Naive thymus-derived CD4-positive, alpha-beta T cell (primary cell): ENCODE measurements at regions not wholly inside any gene's neighbourhood (a gene's known extent, or its start where the extent isn't known, plus 50 kb on each side); places are given as distances from the start of the nearest gene placed in this dataset.

ENCODE experiments used
- ATAC-seq: fragments of 150-1000 bp; cut with Tn5 transposase; 2 replicates; pipeline ENCODE4 v1.10.0; 2021; ENCODE audit warnings: mild to moderate bottlenecking, moderate library complexity
- CTCF ChIA-PET: fragments of 350-600 bp; sonication (Branson Sonifier 250); formaldehyde crosslinking; loops from one replicate; lab custom pipeline; 2021; ENCODE audit warnings: antibody characterized with exemption; lab: Charles Lee
- POLR2A ChIA-PET: fragments of 350-600 bp; sonication (Branson Sonifier 250); formaldehyde crosslinking; loops from one replicate; lab custom pipeline; 2021; ENCODE audit warnings: antibody characterized with exemption, inconsistent platforms; lab: Charles Lee
- DNase-seq, 9 donors: peaks; one replicate each; pipeline versions ENCODE4 v3.0.0 to v3.0.0-alpha.2; 2020 to 2022; ENCODE audit warnings: mixed read lengths in 1 of 9
- H3K27ac ChIP-seq: one replicate; pipeline ENCODE4 v1.7.0; 2013; ENCODE audit warnings: mild to moderate bottlenecking, low read depth, low read length, moderate library complexity
- H3K27me3 ChIP-seq, 2 donors: one replicate each; pipeline ENCODE4 v1.7.0; 2013; ENCODE audit warnings: low read length in 2 of 2, mild to moderate bottlenecking in 2 of 2, moderate library complexity in 2 of 2; ENCODE audit not compliant: control insufficient read depth in 2 of 2, insufficient read depth in 2 of 2
- H3K36me3 ChIP-seq, 3 experiments: 1 replicate in 2 of 3; 2 replicates in 1 of 3; pipeline ENCODE4 v1.7.0; 2013; ENCODE audit warnings: low read length in 3 of 3, mild to moderate bottlenecking in 3 of 3, moderate library complexity in 1 of 3; ENCODE audit not compliant: insufficient read depth in 3 of 3, control insufficient read depth in 2 of 3
- H3K4me1 ChIP-seq, 2 donors: one replicate each; pipeline ENCODE4 v1.7.0; 2013; ENCODE audit warnings: low read length in 2 of 2, mild to moderate bottlenecking in 2 of 2, moderate library complexity in 1 of 2; ENCODE audit not compliant: control insufficient read depth in 2 of 2, insufficient read depth in 2 of 2
- H3K4me3 ChIP-seq: 2 replicates; pipeline ENCODE4 v1.7.0; 2013; ENCODE audit warnings: mild to moderate bottlenecking, low read length
- H3K9me3 ChIP-seq, 3 experiments: 1 replicate in 2 of 3; 2 replicates in 1 of 3; pipeline ENCODE4 v1.7.0; 2013; ENCODE audit warnings: low read length in 3 of 3; ENCODE audit not compliant: control insufficient read depth in 2 of 3
- H3K27ac Mint-ChIP-seq, 9 donors: one replicate each; pipeline ENCODE4 v1.8.0; 2020 to 2022; ENCODE audit warnings: mixed read lengths in 9 of 9, mild to moderate bottlenecking in 8 of 9, moderate library complexity in 5 of 9, inconsistent platforms in 2 of 9
- H3K27me3 Mint-ChIP-seq, 5 donors: one replicate each; pipeline ENCODE4 v1.8.0; 2021 to 2022; ENCODE audit warnings: mixed read lengths in 5 of 5, mild to moderate bottlenecking in 1 of 5
- H3K36me3 Mint-ChIP-seq, 5 donors: one replicate each; pipeline ENCODE4 v1.8.0; 2020 to 2022; ENCODE audit warnings: mixed read lengths in 5 of 5, mild to moderate bottlenecking in 3 of 5, inconsistent platforms in 1 of 5
- H3K4me1 Mint-ChIP-seq, 7 donors: one replicate each; pipeline ENCODE4 v1.8.0; 2020 to 2022; ENCODE audit warnings: mixed read lengths in 7 of 7, mild to moderate bottlenecking in 3 of 7, inconsistent platforms in 1 of 7
- H3K4me3 Mint-ChIP-seq, 10 donors: one replicate each; pipeline ENCODE4 v1.8.0; 2020 to 2022; ENCODE audit warnings: mild to moderate bottlenecking in 10 of 10, mixed read lengths in 10 of 10, moderate library complexity in 6 of 10, inconsistent platforms in 2 of 10
- H3K9me3 Mint-ChIP-seq, 11 donors: one replicate each; pipeline ENCODE4 v1.8.0; 2020 to 2022; ENCODE audit warnings: mixed read lengths in 11 of 11, mild to moderate bottlenecking in 4 of 11, inconsistent platforms in 1 of 11, moderate library complexity in 1 of 11
- intact Hi-C, 2 donors: fragments of 100-400 bp; cut with micrococcal nuclease; formaldehyde crosslinking; loops; one replicate each; pipeline ENCODE4 v1.15.1; 2023

GRCh38 chr10:120734483-120735078, 116.6 kb upstream of the WDR11 start:
- CTCF ChIA-PET: interaction anchor here (0.7 kb wide), 1 partner anchor 999 kb away, joined by 3 read pairs; no protein-coding TSS in a partner anchor
- Mint-ChIP-seq H3K36me3 (peaks cover 0 to 3% (median 0%) of the 10 kb centered on the region in 5 donors), H3K27me3 (peaks cover 0 to 19% (median 14%) of the 10 kb centered on the region in 5 donors), H3K4me1 (no peaks in the 10 kb centered on the region), H3K27ac (no peak overlapping the region), H3K4me3 (no peak overlapping the region), H3K9me3 (peaks cover 0 to 2% (median 0%) of the 10 kb centered on the region in 11 donors)
- POLR2A ChIA-PET: no interaction called here
- intact Hi-C loops: loop anchor here in 1 of 2 donors (2.0 to 5.0 kb wide), 2 partner anchors 118 to 312 kb away; partner anchors contain the start of gene WDR11
- ATAC-seq (no peak), DNase-seq (no peak)
- no peaks in the 10 kb centered on the region for H3K27me3 ChIP-seq
- no peak overlapping the region for H3K4me3 ChIP-seq
- no peaks in the 10 kb centered on the region for H3K4me1 ChIP-seq
- H3K27ac ChIP-seq: no peak overlapping the region
- H3K9me3 ChIP-seq: no peaks in the 10 kb centered on the region
- H3K36me3 ChIP-seq: no peaks in the 10 kb centered on the region

GRCh38 chr10:120735315-120735714, 115.8 kb upstream of the WDR11 start:
- Mint-ChIP-seq H3K27ac (no peak overlapping the region), H3K4me1 (no peaks in the 10 kb centered on the region), H3K9me3 (peaks cover 0 to 2% (median 0%) of the 10 kb centered on the region in 11 donors), H3K36me3 (peaks cover 0 to 3% (median 0%) of the 10 kb centered on the region in 5 donors), H3K4me3 (no peak overlapping the region), H3K27me3 (peaks cover 0 to 19% (median 14%) of the 10 kb centered on the region in 5 donors)
- H3K27ac ChIP-seq: no peak overlapping the region
- ChIA-PET POLR2A (no interaction called here), CTCF (no interaction called here)
- H3K4me3 ChIP-seq: no peak overlapping the region
- H3K36me3 ChIP-seq: no peaks in the 10 kb centered on the region
- no peaks in the 10 kb centered on the region for H3K27me3 ChIP-seq
- no peak for ATAC-seq
- H3K9me3 ChIP-seq: no peaks in the 10 kb centered on the region
- intact Hi-C loops: loop anchor here in 1 of 2 donors (2.0 kb wide), 1 partner anchor 313 kb away; no protein-coding TSS in a partner anchor
- no peaks in the 10 kb centered on the region for H3K4me1 ChIP-seq
- no peak for DNase-seq

GRCh38 chr10:120735773-120736371, 115.3 kb upstream of the WDR11 start:
- POLR2A ChIA-PET: no interaction called here
- Histone ChIP-seq H3K36me3 (no peaks in the 10 kb centered on the region), H3K4me1 (no peaks in the 10 kb centered on the region), H3K4me3 (no peak overlapping the region), H3K9me3 (no peaks in the 10 kb centered on the region), H3K27me3 (no peaks in the 10 kb centered on the region), H3K27ac (no peak overlapping the region)
- Mint-ChIP-seq H3K36me3 (peaks cover 0 to 3% (median 0%) of the 10 kb centered on the region in 5 donors), H3K27ac (no peak overlapping the region), H3K4me1 (no peaks in the 10 kb centered on the region), H3K9me3 (peaks cover 0 to 2% (median 0%) of the 10 kb centered on the region in 11 donors), H3K4me3 (no peak overlapping the region), H3K27me3 (peaks cover 0 to 19% (median 14%) of the 10 kb centered on the region in 5 donors)
- DNase-seq (no peak), ATAC-seq (no peak)
- intact Hi-C loops: loop anchor here in 1 of 2 donors (2.0 kb wide), 1 partner anchor 313 kb away; no protein-coding TSS in a partner anchor
- CTCF ChIA-PET: no interaction called here

- H3K9me3 ChIP-seq: no peaks in the 10 kb centered on the region
- POLR2A ChIA-PET: no interaction called here
- intact Hi-C loops: no loop called here
- no peak overlapping the region for H3K4me3 ChIP-seq
- no peak overlapping the region for H3K27ac Mint-ChIP-seq
- peaks cover 0 to 2% (median 0%) of the 10 kb centered on the region in 11 donors for H3K9me3 Mint-ChIP-seq
- H3K36me3 Mint-ChIP-seq: peaks cover 0 to 3% (median 0%) of the 10 kb centered on the region in 5 donors
- CTCF ChIA-PET: no interaction called here
- DNase-seq (no peak), ATAC-seq (no peak)
- H3K27me3 ChIP-seq: no peaks in the 10 kb centered on the region
- no peak overlapping the region for H3K4me3 Mint-ChIP-seq
- no peak overlapping the region for H3K27ac ChIP-seq
- no peaks in the 10 kb centered on the region for H3K36me3 ChIP-seq
- H3K4me1 Mint-ChIP-seq: no peaks in the 10 kb centered on the region
- H3K4me1 ChIP-seq: no peaks in the 10 kb centered on the region
- H3K27me3 Mint-ChIP-seq: peaks cover 0 to 22% (median 14%) of the 10 kb centered on the region in 5 donors
Observed at GRCh38 chr10:120736377-120736776, 114.8 kb upstream of the WDR11 start.

GRCh38 chr10:120738658-120739057, 112.5 kb upstream of the WDR11 start:
- CTCF ChIA-PET: no interaction called here
- H3K36me3 Mint-ChIP-seq: no peaks in the 10 kb centered on the region
- Histone ChIP-seq H3K27me3 (peaks cover 0 to 2% of the 10 kb centered on the region in 2 donors), H3K36me3 (no peaks in the 10 kb centered on the region), H3K4me1 (no peaks in the 10 kb centered on the region), H3K27ac (no peak overlapping the region), H3K9me3 (no peaks in the 10 kb centered on the region), H3K4me3 (no peak overlapping the region)
- H3K4me1 Mint-ChIP-seq: no peaks in the 10 kb centered on the region
- H3K27me3 Mint-ChIP-seq: peaks cover 0 to 17% (median 11%) of the 10 kb centered on the region in 5 donors
- no peak overlapping the region for H3K4me3 Mint-ChIP-seq
- POLR2A ChIA-PET: no interaction called here
- intact Hi-C loops: no loop called here
- H3K27ac Mint-ChIP-seq: no peak overlapping the region
- peaks cover 0 to 2% (median 0%) of the 10 kb centered on the region in 11 donors for H3K9me3 Mint-ChIP-seq
- DNase-seq (no peak), ATAC-seq (no peak)

GRCh38 chr10:120741396-120741795, 109.8 kb upstream of the WDR11 start:
- Histone ChIP-seq H3K27me3 (peaks cover 0 to 2% of the 10 kb centered on the region in 2 donors), H3K4me3 (no peak overlapping the region), H3K27ac (no peak overlapping the region), H3K36me3 (no peaks in the 10 kb centered on the region), H3K9me3 (no peaks in the 10 kb centered on the region), H3K4me1 (no peaks in the 10 kb centered on the region)
- ChIA-PET POLR2A (no interaction called here), CTCF (no interaction called here)
- no peaks in the 10 kb centered on the region for H3K36me3 Mint-ChIP-seq
- H3K27ac Mint-ChIP-seq: no peak overlapping the region
- intact Hi-C loops: no loop called here
- peaks cover 0 to 17% (median 5%) of the 10 kb centered on the region in 5 donors for H3K27me3 Mint-ChIP-seq
- no peaks in the 10 kb centered on the region for H3K4me1 Mint-ChIP-seq
- no peak for ATAC-seq
- no peak overlapping the region for H3K4me3 Mint-ChIP-seq
- H3K9me3 Mint-ChIP-seq: no peaks in the 10 kb centered on the region
- DNase-seq: no peak
